Prostate gland (tissue), 2 donors: ENCODE measurements at regions not wholly inside any gene's neighbourhood (a gene's known extent, or its start where the extent isn't known, plus 50 kb on each side); places are given as distances from the start of the nearest gene placed in this dataset.

Experiments
- DNase-seq: peaks from one replicate; pipeline ENCODE4 v3.0.0-alpha.2; 2019; ENCODE audit warnings: low spot score
- H3K27ac ChIP-seq, 2 donors: fragments of 200-600 bp; sonication (generic); 2 replicates each; pipeline ENCODE4 v1.5.1; 2017 to 2019
- H3K27me3 ChIP-seq: fragments of 200-600 bp; sonication (generic); replicated peaks from 2 replicates; pipeline ENCODE4 v1.5.1; 2019; ENCODE audit not compliant: insufficient read depth
- H3K36me3 ChIP-seq, 2 donors: fragments of 200-600 bp; sonication (generic); 1 replicate in 1 of 2; 2 replicates in 1 of 2; pipeline versions ENCODE4 v1.5.1 to v1.8.1; 2017 to 2019
- H3K4me1 ChIP-seq: fragments of 200-600 bp; sonication (generic); replicated peaks from 2 replicates; pipeline ENCODE4 v1.5.1; 2019
- H3K4me3 ChIP-seq, 2 donors: fragments of 200-600 bp; sonication (generic); 2 replicates each; pipeline ENCODE4 v1.5.1; 2017 to 2019
- H3K9me3 ChIP-seq: fragments of 200-600 bp; sonication (generic); 2 replicates; pipeline ENCODE4 v1.5.1; 2017
- CTCF ChIP-seq, 4 experiments: fragments of 200-600 bp in 2 of 4; fragments of 450-650 bp in 2 of 4; sonication (generic) in 2 of 4; IDR thresholded peaks; 1 replicate in 3 of 4; 2 replicates in 1 of 4; pipeline ENCODE4 v1.5.1; 2016 to 2019; ENCODE audit warnings: antibody characterized with exemption in 4 of 4, mild to moderate bottlenecking in 2 of 4, moderate library complexity in 2 of 4
- POLR2A ChIP-seq: fragments of 450-650 bp; IDR thresholded peaks from one replicate; pipeline ENCODE4 v1.6.1; 2016; ENCODE audit warnings: antibody characterized with exemption, mild to moderate bottlenecking
- POLR2AphosphoS5 ChIP-seq: sonication (generic); formaldehyde crosslinking; IDR thresholded peaks from one replicate; pipeline ENCODE4 v1.6.1; 2017; ENCODE audit warnings: antibody characterized with exemption
- WGBS: methylation state at CpG from one replicate; pipeline ENCODE4 v1.1.5; 2018; 5-methylcytosine and 5-hydroxymethylcytosine counted together
- intact Hi-C: fragments of 100-400 bp; cut with DNase I; formaldehyde crosslinking; loops from one replicate; pipeline ENCODE4 v1.14.2; 2022

GRCh38 chr1:37162059-37162458 is 127.7 kb upstream of the GRIK3 start:
- no peak overlapping the region for H3K4me3 ChIP-seq
- intact Hi-C loops, result no loop called here
- no peak for TF ChIP-seq POLR2A
- no peak for TF ChIP-seq CTCF (IDR thresholded peaks at IDR 0.05)
- no peak for TF ChIP-seq POLR2AphosphoS5
- H3K27ac ChIP-seq, result no peak overlapping the region
- DNase-seq, result no peak
- no peaks in the 10 kb centered on the region for H3K9me3 ChIP-seq
- no peaks in the 10 kb centered on the region for H3K27me3 ChIP-seq
- H3K36me3 ChIP-seq, result no peaks in the 10 kb centered on the region
- no peaks in the 10 kb centered on the region for H3K4me1 ChIP-seq

- intact Hi-C loops, result no loop called here
- Histone ChIP-seq H3K27ac (no peak overlapping the region), H3K27me3 (peaks cover 6% of the 10 kb centered on the region), H3K9me3 (no peaks in the 10 kb centered on the region), H3K4me1 (no peaks in the 10 kb centered on the region), H3K4me3 (no peak overlapping the region), H3K36me3 (no peaks in the 10 kb centered on the region)
- WGBS, result 98% methylated on average over 2 of the region's 2 CpGs
- no peak for DNase-seq
- TF ChIP-seq CTCF (IDR thresholded peaks at IDR 0.05) (no peak), POLR2A (no peak), POLR2AphosphoS5 (no peak)
Measured at GRCh38 chr1:37166005-37166404, 131.7 kb upstream of the GRIK3 start.

GRCh38 chr1:37167479-37167878 is 133.2 kb upstream of the GRIK3 start:
- 75% methylated on average over 1 of the region's 1 CpG for WGBS
- TF ChIP-seq POLR2AphosphoS5, result no peak
- TF ChIP-seq POLR2A, result no peak
- TF ChIP-seq CTCF (IDR thresholded peaks at IDR 0.05), result no peak
- DNase-seq, result no peak
- no peaks in the 10 kb centered on the region for H3K36me3 ChIP-seq
- H3K27ac ChIP-seq, result no peak overlapping the region
- intact Hi-C loops, result no loop called here
- H3K27me3 ChIP-seq, result peaks cover 6% of the 10 kb centered on the region
- H3K4me3 ChIP-seq, result no peak overlapping the region
- no peaks in the 10 kb centered on the region for H3K4me1 ChIP-seq
- no peaks in the 10 kb centered on the region for H3K9me3 ChIP-seq

GRCh38 chr1:37169241-37169640 is 134.9 kb upstream of the GRIK3 start:
- no peak for TF ChIP-seq POLR2AphosphoS5
- no peak for TF ChIP-seq POLR2A
- no peak for TF ChIP-seq CTCF (IDR thresholded peaks at IDR 0.05)
- peaks cover 7% of the 10 kb centered on the region for H3K27me3 ChIP-seq
- no peak overlapping the region for H3K4me3 ChIP-seq
- no peak for DNase-seq
- H3K4me1 ChIP-seq, result no peaks in the 10 kb centered on the region
- no peak overlapping the region for H3K27ac ChIP-seq
- H3K36me3 ChIP-seq, result no peaks in the 10 kb centered on the region
- H3K9me3 ChIP-seq, result no peaks in the 10 kb centered on the region
- intact Hi-C loops, result no loop called here
- WGBS, result 49% methylated on average over 2 of the region's 2 CpGs

- intact Hi-C loops, result no loop called here
- no peaks in the 10 kb centered on the region for H3K36me3 ChIP-seq
- H3K9me3 ChIP-seq, result no peaks in the 10 kb centered on the region
- H3K27ac ChIP-seq, result no peak overlapping the region
- peaks cover 10% of the 10 kb centered on the region for H3K27me3 ChIP-seq
- no peak for TF ChIP-seq POLR2AphosphoS5
- H3K4me1 ChIP-seq, result no peaks in the 10 kb centered on the region
- no peak overlapping the region for H3K4me3 ChIP-seq
- 65% methylated on average over 8 of the region's 8 CpGs for WGBS
- no peak for DNase-seq
Measured at GRCh38 chr1:37169743-37170275, 135.5 kb upstream of the GRIK3 start.
